NB4 (cell line): ENCODE measurements at regions not wholly inside any gene's neighbourhood (a gene's known extent, or its start where the extent isn't known, plus 50 kb on each side); places are given as distances from the start of the nearest gene placed in this dataset.

Experiments
- DNase-seq: peaks from one replicate; pipeline ENCODE4 v3.0.0; 2010; ENCODE audit warnings: low read depth
- H3K4me3 ChIP-seq: one replicate; pipeline ENCODE4 v1.5.1; 2011; ENCODE audit warnings: mild to moderate bottlenecking, low read depth, low read length, moderate library complexity
- CTCF ChIP-seq: IDR thresholded peaks from one replicate; pipeline ENCODE4 v1.5.1; 2012; ENCODE audit warnings: low read depth, low read length
- MYC ChIP-seq: IDR thresholded peaks from 2 replicates; pipeline ENCODE4 v1.6.1; 2011; ENCODE audit warnings: low read depth, low read length
- POLR2A ChIP-seq: IDR thresholded peaks from 2 replicates; pipeline ENCODE4 v1.6.1; 2011; ENCODE audit warnings: mild to moderate bottlenecking; ENCODE audit not compliant: insufficient read length; ENCODE audit errors: extremely low read depth
- TF ChIP-seq, protein P1 (sequence below): IDR thresholded peaks from 2 replicates; pipeline ENCODE4 v1.6.1; 2011; ENCODE audit warnings: low read depth, low read length

- H3K4me3 ChIP-seq, result no peak overlapping the region
- DNase-seq, result no peak
- no peak for TF ChIP-seq CTCF
- TF ChIP-seq, protein P1, sequence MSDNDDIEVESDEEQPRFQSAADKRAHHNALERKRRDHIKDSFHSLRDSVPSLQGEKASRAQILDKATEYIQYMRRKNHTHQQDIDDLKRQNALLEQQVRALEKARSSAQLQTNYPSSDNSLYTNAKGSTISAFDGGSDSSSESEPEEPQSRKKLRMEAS, result no peak
- no peak for TF ChIP-seq MYC
- TF ChIP-seq POLR2A, result no peak
Measured at GRCh38 chr2:163252199-163252598, 413.6 kb upstream of the KCNH7 start.

DNA sequence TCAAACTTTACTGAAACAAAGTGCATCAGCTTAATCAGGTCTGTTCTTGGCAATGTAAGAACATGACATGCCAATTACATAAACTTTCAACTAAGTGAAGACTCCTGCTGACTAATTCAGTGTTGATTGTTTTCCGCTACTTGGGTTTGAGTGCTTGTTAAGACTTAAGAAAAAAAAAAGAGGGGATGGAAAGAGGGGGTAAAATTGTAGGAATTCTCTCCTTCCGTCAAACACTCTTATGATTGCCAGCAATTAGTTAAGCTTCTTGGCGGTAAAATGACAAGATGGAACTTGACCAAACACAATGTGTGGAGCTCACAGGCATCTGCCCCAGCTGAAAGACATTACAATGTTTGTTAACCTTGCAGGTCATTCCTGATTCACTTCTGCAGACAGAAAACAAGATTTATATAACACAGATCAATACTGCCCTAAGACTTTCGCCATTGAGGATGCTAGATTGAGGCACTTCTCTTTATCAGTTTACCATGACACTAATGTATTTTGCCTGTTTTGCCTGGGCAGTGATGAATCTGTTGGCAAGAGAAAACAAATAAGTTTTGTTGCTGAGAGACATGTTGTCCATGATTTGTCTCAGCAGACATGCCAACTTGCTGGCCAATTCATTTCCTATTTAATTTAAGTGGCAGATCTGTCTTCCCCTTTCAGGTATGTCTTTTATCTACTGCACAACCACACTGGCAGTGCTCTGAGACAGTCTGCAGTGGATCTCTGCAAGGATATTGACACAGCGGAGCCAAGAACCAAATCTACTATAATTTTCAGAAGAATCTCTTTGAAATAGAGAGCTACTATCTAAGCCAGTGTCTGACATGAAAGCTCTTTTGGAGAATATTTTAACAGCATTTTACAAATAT lies 410.0 kb upstream of the KCNH7 start:
- no peak for DNase-seq
- H3K4me3 ChIP-seq, result no peak overlapping the region
- no peak for TF ChIP-seq CTCF
- TF ChIP-seq, protein P1, result no peak
- no peak for TF ChIP-seq MYC
- no peak for TF ChIP-seq POLR2A

DNA sequence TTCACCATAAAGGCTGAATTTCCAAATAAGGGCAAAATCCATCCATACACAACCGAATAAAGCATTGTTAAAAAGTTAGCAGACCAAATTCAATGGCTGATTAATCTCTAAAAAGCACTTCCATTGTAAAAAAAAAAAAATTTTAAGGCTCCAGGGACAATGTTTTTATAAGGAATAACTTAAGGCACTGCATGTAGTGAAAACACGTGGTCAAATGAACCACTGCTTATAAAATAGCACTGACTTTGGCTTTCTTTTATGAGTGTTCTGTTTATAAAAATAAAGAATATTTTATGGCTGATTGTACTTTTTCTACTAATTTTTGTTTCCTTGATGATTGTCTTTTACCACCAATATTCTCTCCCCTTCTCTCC lies 409.3 kb upstream of the KCNH7 start:
- no peak for DNase-seq
- no peak for TF ChIP-seq CTCF
- TF ChIP-seq, protein P1, result no peak
- no peak for TF ChIP-seq MYC
- TF ChIP-seq POLR2A, result no peak
- H3K4me3 ChIP-seq, result no peak overlapping the region

DNA sequence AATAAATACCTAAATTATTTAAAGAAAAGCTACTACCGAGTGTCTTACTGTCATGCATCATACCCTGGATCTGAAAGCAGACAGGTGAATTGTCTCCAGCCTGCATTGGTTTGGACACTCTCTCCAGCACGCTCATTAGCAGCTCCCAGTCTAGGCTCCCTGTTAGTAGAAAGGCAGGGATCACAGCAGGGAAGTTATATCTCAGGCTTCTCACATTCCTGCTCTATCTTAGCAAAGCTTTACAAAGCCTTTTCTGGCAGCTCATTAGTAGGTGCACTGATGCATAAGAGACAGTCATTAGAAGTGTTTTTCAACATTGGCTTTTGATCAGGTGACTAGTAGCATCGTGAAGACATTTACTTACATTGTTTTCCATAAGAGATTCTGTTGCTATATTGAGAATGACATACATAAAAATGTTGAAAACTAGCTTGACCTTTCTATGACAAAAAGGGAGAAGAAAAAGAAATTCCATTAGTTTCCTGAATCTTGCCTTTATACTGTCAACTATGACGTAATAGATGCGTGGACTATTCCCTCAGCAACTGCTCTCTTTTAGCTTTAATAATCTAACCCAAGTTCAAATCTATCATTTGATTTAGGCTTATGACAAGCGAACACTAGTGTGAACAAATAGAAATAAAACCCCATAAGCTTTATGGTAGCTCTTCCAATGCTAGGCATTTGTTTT lies 408.7 kb upstream of the KCNH7 start:
- no peak overlapping the region for H3K4me3 ChIP-seq
- TF ChIP-seq MYC (no peak), POLR2A (no peak), CTCF (no peak)
- TF ChIP-seq, protein P1, result no peak
- no peak for DNase-seq

GRCh38 chr2:163246135-163246534 lies 407.6 kb upstream of the KCNH7 start:
- no peak for DNase-seq
- H3K4me3 ChIP-seq, result no peak overlapping the region
- no peak for TF ChIP-seq CTCF
- TF ChIP-seq, protein P1, result no peak
- no peak for TF ChIP-seq POLR2A
- no peak for TF ChIP-seq MYC
